ENCODE measurements at regions not wholly inside any gene's neighbourhood (a gene's known extent, or its start where the extent isn't known, plus 50 kb on each side); places are given as distances from the start of the nearest gene placed in this dataset.

DNA sequence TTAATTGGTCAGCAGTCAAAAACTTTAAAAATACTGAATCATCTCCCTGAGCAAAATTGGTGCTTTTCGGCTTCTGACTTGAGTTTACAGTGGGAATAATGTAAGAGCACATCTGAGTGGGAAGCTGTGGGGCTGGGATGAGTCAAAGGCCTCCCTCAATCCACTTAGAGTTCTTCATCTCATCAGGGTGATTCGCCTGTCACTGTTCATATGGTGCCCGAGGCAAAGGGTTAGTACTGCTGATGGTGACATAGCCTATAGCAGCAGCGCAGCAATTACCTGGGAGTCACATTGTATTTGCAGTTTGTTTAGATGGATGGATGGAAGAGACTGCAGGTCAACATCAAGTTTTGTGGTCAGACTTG, 113.8 kb upstream of the ZNF608 start:
- no peak for TF ChIP-seq POLR2A (IDR thresholded peaks at IDR 0.05)
- TF ChIP-seq, protein P1, sequence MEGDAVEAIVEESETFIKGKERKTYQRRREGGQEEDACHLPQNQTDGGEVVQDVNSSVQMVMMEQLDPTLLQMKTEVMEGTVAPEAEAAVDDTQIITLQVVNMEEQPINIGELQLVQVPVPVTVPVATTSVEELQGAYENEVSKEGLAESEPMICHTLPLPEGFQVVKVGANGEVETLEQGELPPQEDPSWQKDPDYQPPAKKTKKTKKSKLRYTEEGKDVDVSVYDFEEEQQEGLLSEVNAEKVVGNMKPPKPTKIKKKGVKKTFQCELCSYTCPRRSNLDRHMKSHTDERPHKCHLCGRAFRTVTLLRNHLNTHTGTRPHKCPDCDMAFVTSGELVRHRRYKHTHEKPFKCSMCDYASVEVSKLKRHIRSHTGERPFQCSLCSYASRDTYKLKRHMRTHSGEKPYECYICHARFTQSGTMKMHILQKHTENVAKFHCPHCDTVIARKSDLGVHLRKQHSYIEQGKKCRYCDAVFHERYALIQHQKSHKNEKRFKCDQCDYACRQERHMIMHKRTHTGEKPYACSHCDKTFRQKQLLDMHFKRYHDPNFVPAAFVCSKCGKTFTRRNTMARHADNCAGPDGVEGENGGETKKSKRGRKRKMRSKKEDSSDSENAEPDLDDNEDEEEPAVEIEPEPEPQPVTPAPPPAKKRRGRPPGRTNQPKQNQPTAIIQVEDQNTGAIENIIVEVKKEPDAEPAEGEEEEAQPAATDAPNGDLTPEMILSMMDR (IDR thresholded peaks at IDR 0.05), result no peak
